Liver (tissue), 8 donors: ENCODE measurements at regions not wholly inside any gene's neighbourhood (a gene's known extent, or its start where the extent isn't known, plus 50 kb on each side); places are given as distances from the start of the nearest gene placed in this dataset.

Source experiments
- DNase-seq: peaks from one replicate; pipeline ENCODE4 v3.0.0-alpha.2; 2017; ENCODE audit warnings: low spot score
- H3K27ac ChIP-seq, 2 donors: one replicate each; pipeline ENCODE4 v1.7.0; 2013; ENCODE audit warnings: inconsistent platforms in 2 of 2, low read length in 2 of 2, control low read depth in 1 of 2, low read depth in 1 of 2, mild to moderate bottlenecking in 1 of 2
- H3K27me3 ChIP-seq, 4 donors: one replicate each; pipeline versions ENCODE4 v1.6.1 to v1.7.0; 2013; ENCODE audit warnings: low read length in 3 of 4, inconsistent platforms in 1 of 4, mild to moderate bottlenecking in 1 of 4, moderate library complexity in 1 of 4; ENCODE audit not compliant: control insufficient read depth in 4 of 4, insufficient read depth in 4 of 4
- H3K36me3 ChIP-seq, 4 donors: one replicate each; pipeline versions ENCODE4 v1.6.1 to v1.7.0; 2013; ENCODE audit warnings: low read length in 3 of 4, mild to moderate bottlenecking in 3 of 4, low read depth in 1 of 4, moderate library complexity in 1 of 4; ENCODE audit not compliant: control insufficient read depth in 4 of 4, insufficient read depth in 3 of 4
- H3K4me1 ChIP-seq, 4 donors: one replicate each; pipeline versions ENCODE4 v1.6.1 to v1.7.0; 2013; ENCODE audit warnings: low read length in 3 of 4, mild to moderate bottlenecking in 3 of 4, moderate library complexity in 1 of 4; ENCODE audit not compliant: control insufficient read depth in 4 of 4, insufficient read depth in 4 of 4
- H3K4me3 ChIP-seq, 3 donors: one replicate each; pipeline versions ENCODE4 v1.6.1 to v1.7.0; 2013; ENCODE audit warnings: low read length in 3 of 3, control low read depth in 1 of 3, low read depth in 1 of 3, mild to moderate bottlenecking in 1 of 3
- H3K9ac ChIP-seq, 2 donors: one replicate each; pipeline ENCODE4 v1.7.0; 2013; ENCODE audit warnings: low read length in 2 of 2, mild to moderate bottlenecking in 2 of 2, moderate library complexity in 2 of 2, control low read depth in 1 of 2, low read depth in 1 of 2
- H3K9me3 ChIP-seq, 4 donors: one replicate each; pipeline versions ENCODE4 v1.6.1 to v1.7.0; 2013; ENCODE audit warnings: low read length in 3 of 4; ENCODE audit not compliant: control insufficient read depth in 4 of 4
- CTCF ChIP-seq: fragments of 150-350 bp; IDR thresholded peaks from 2 replicates; pipeline ENCODE4 v1.5.1; 2017; ENCODE audit warnings: improper control_type of control experiment, low read depth, low read length; ENCODE audit not compliant: missing input control
- EGR1 ChIP-seq, 2 donors: IDR thresholded peaks; 2 replicates each; pipeline ENCODE4 v1.6.1; 2016 to 2018; ENCODE audit warnings: antibody characterized with exemption in 2 of 2, low read depth in 2 of 2
- FOXA2 ChIP-seq: IDR thresholded peaks from 2 replicates; pipeline ENCODE4 v1.6.1; 2016; ENCODE audit warnings: antibody characterized with exemption
- GABPA ChIP-seq, 2 donors: IDR thresholded peaks in 1 of 2; conservative IDR thresholded peaks in 1 of 2; 2 replicates each; pipeline ENCODE4 v1.6.1; 2016; ENCODE audit warnings: antibody characterized with exemption in 2 of 2, mild to moderate bottlenecking in 1 of 2, moderate library complexity in 1 of 2
- HNF4A ChIP-seq, 2 donors: conservative IDR thresholded peaks; 2 replicates each; pipeline ENCODE4 v1.6.1; 2016; ENCODE audit warnings: antibody characterized with exemption in 2 of 2, mild to moderate bottlenecking in 2 of 2
- HNF4G ChIP-seq: IDR thresholded peaks from 2 replicates; pipeline ENCODE4 v1.6.1; 2016; ENCODE audit warnings: antibody characterized with exemption
- JUND ChIP-seq, 2 donors: IDR thresholded peaks; 2 replicates each; pipeline ENCODE4 v1.6.1; 2016; ENCODE audit warnings: antibody characterized with exemption in 2 of 2
- NR2F2 ChIP-seq: IDR thresholded peaks from 2 replicates; pipeline ENCODE4 v1.6.1; 2016; ENCODE audit warnings: antibody characterized with exemption
- RAD21 ChIP-seq, 2 donors: IDR thresholded peaks; 2 replicates each; pipeline ENCODE4 v1.6.1; 2016; ENCODE audit warnings: antibody characterized with exemption in 2 of 2, mild to moderate bottlenecking in 2 of 2
- REST ChIP-seq: IDR thresholded peaks from 2 replicates; pipeline ENCODE4 v1.6.1; 2016; ENCODE audit warnings: antibody characterized with exemption, mild to moderate bottlenecking
- RXRA ChIP-seq, 2 donors: IDR thresholded peaks; 2 replicates each; pipeline ENCODE4 v1.6.1; 2017 to 2018; ENCODE audit warnings: antibody characterized with exemption in 2 of 2, mild to moderate bottlenecking in 1 of 2
- SP1 ChIP-seq: IDR thresholded peaks from 2 replicates; pipeline ENCODE4 v1.6.1; 2018; ENCODE audit warnings: antibody characterized with exemption, mild to moderate bottlenecking
- YY1 ChIP-seq: IDR thresholded peaks from 2 replicates; pipeline ENCODE4 v1.6.1; 2016; ENCODE audit warnings: antibody characterized with exemption, mild to moderate bottlenecking
- WGBS: extraction: QIAGEN DNeasy Blood & Tissue Kit; methylation state at CpG from one replicate; pipeline ENCODE4 v1.1.7; 2013; 5-methylcytosine and 5-hydroxymethylcytosine counted together
- TF ChIP-seq, protein P1 (sequence below): IDR thresholded peaks from 2 replicates; pipeline ENCODE4 v1.6.1; 2016; ENCODE audit warnings: antibody characterized with exemption
- TF ChIP-seq, protein P2 (sequence below): IDR thresholded peaks from 2 replicates; pipeline ENCODE4 v1.6.1; 2016; ENCODE audit warnings: antibody characterized with exemption
- TF ChIP-seq, protein P3 (sequence below): IDR thresholded peaks from 2 replicates; pipeline ENCODE4 v1.6.1; 2016; ENCODE audit warnings: antibody characterized with exemption
- donor health status: healthy.
- donor health status: healthy.
- donor health status: healthy.
- donor health status: healthy.
- donor health status: healthy.

DNA sequence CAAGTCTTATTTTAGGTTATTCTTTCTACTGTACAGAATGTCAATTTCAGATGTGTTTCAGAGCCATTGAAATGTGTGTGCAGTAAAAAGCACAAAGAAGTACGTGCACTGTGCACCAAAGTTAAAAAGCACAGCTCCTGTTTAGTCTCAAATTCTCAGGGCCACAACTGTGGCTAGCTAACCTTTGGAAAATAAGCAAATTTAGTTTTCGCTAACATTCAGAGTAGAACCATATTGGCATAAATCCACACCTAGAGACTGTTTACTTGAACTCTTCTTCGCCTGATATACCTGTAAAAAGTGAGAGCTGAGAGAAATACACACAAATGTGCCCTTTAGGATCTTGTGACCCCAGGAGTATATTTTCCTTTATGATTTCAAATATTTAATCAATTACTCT is 353.9 kb downstream of the TFEC start:
- no peak overlapping the region for H3K4me3 ChIP-seq
- H3K27ac ChIP-seq: no peak overlapping the region
- no peak for DNase-seq
- H3K9me3 ChIP-seq: no peaks in the 10 kb centered on the region
- H3K9ac ChIP-seq: peak overlapping the region in 1 of 2 donors; percentile 66
- no peaks in the 10 kb centered on the region for H3K36me3 ChIP-seq
- H3K4me1 ChIP-seq: peaks cover 5 to 38% (median 36%) of the 10 kb centered on the region in 4 donors
- no peaks in the 10 kb centered on the region for H3K27me3 ChIP-seq
- no peak for TF ChIP-seq FOXA2
- TF ChIP-seq JUND (IDR thresholded peaks at IDR 0.05): no peak
- no peak for TF ChIP-seq HNF4G
- TF ChIP-seq RXRA (IDR thresholded peaks at IDR 0.05): peak in 1 of 2 donors; percentile 5
- TF ChIP-seq, protein P1, sequence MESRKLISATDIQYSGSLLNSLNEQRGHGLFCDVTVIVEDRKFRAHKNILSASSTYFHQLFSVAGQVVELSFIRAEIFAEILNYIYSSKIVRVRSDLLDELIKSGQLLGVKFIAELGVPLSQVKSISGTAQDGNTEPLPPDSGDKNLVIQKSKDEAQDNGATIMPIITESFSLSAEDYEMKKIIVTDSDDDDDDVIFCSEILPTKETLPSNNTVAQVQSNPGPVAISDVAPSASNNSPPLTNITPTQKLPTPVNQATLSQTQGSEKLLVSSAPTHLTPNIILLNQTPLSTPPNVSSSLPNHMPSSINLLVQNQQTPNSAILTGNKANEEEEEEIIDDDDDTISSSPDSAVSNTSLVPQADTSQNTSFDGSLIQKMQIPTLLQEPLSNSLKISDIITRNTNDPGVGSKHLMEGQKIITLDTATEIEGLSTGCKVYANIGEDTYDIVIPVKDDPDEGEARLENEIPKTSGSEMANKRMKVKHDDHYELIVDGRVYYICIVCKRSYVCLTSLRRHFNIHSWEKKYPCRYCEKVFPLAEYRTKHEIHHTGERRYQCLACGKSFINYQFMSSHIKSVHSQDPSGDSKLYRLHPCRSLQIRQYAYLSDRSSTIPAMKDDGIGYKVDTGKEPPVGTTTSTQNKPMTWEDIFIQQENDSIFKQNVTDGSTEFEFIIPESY: peak; percentile 21
- 33% methylated on average over 3 of the region's 3 CpGs for WGBS

GRCh38 chr7:115676080-115676479 is 354.5 kb downstream of the TFEC start:
- no peaks in the 10 kb centered on the region for H3K36me3 ChIP-seq
- no peaks in the 10 kb centered on the region for H3K9me3 ChIP-seq
- H3K4me3 ChIP-seq: no peak overlapping the region
- WGBS: 49% methylated on average over 10 of the region's 10 CpGs
- no peak overlapping the region for H3K27ac ChIP-seq
- TF ChIP-seq NR2F2 (no peak), HNF4G (no peak), RAD21 (IDR thresholded peaks at IDR 0.05) (peak in 1 of 2 donors; percentile 66), YY1 (peak; percentile 86)
- H3K27me3 ChIP-seq: no peaks in the 10 kb centered on the region
- peak overlapping the region in 1 of 2 donors; percentile 66 for H3K9ac ChIP-seq
- H3K4me1 ChIP-seq: peaks cover 5 to 38% (median 36%) of the 10 kb centered on the region in 4 donors
- DNase-seq: no peak

- no peaks in the 10 kb centered on the region for H3K27me3 ChIP-seq
- H3K27ac ChIP-seq: no peak overlapping the region
- H3K4me1 ChIP-seq: peaks cover 5 to 36% (median 33%) of the 10 kb centered on the region in 4 donors
- H3K36me3 ChIP-seq: no peaks in the 10 kb centered on the region
- TF ChIP-seq GABPA (IDR thresholded peaks at IDR 0.05 in 1 of 2, conservative IDR thresholded peaks at IDR 0.05 in 1 of 2) (no peak), YY1 (no peak), FOXA2 (no peak)
- TF ChIP-seq, protein P2, sequence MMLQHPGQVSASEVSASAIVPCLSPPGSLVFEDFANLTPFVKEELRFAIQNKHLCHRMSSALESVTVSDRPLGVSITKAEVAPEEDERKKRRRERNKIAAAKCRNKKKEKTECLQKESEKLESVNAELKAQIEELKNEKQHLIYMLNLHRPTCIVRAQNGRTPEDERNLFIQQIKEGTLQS: no peak
- TF ChIP-seq, protein P3, sequence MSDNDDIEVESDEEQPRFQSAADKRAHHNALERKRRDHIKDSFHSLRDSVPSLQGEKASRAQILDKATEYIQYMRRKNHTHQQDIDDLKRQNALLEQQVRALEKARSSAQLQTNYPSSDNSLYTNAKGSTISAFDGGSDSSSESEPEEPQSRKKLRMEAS: no peak
- no peaks in the 10 kb centered on the region for H3K9me3 ChIP-seq
- H3K4me3 ChIP-seq: no peak overlapping the region
- DNase-seq: no peak
- 88% methylated on average over 3 of the region's 3 CpGs for WGBS
- H3K9ac ChIP-seq: no peak overlapping the region
Measured at GRCh38 chr7:115674467-115675024, 356.0 kb downstream of the TFEC start.

DNA sequence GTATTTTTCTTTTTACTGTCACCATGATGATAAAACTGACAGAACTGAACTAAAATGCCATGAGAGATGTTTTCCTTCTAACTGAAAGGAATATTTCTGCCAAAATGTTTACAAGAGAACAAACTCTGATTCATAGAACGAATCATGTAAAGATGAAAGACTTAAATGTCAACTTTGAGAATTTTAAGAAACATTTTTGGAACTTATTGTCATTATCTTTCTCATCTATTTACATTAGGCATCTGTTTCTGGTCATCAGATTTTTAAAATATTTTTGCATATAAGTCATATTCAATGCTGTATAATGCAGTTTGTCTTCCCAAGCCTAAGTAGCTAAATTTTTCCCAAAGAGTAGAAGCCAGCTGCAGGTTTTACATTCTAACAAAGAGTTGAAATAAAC is 358.5 kb downstream of the TFEC start:
- Histone ChIP-seq H3K36me3 (no peaks in the 10 kb centered on the region), H3K9ac (no peak overlapping the region), H3K4me3 (no peak overlapping the region), H3K4me1 (peaks cover 0 to 16% (median 13%) of the 10 kb centered on the region in 4 donors), H3K27ac (no peak overlapping the region), H3K9me3 (no peaks in the 10 kb centered on the region), H3K27me3 (no peaks in the 10 kb centered on the region)
- DNase-seq: no peak
- WGBS: 81% methylated on average over 1 of the region's 1 CpG
- TF ChIP-seq HNF4A (conservative IDR thresholded peaks at IDR 0.05): no peak
- no peak for TF ChIP-seq JUND (IDR thresholded peaks at IDR 0.05)
- no peak for TF ChIP-seq CTCF
- no peak for TF ChIP-seq SP1
- no peak for TF ChIP-seq EGR1 (IDR thresholded peaks at IDR 0.05; ENCODE audit: low read depth in 2 of 2)
- no peak for TF ChIP-seq YY1
- TF ChIP-seq NR2F2: no peak
- no peak for TF ChIP-seq GABPA (IDR thresholded peaks at IDR 0.05 in 1 of 2, conservative IDR thresholded peaks at IDR 0.05 in 1 of 2)
- no peak for TF ChIP-seq REST
